Astrocyte (in vitro differentiated cells and primary cell): ENCODE measurements at regions not wholly inside any gene's neighbourhood (a gene's known extent, or its start where the extent isn't known, plus 50 kb on each side); places are given as distances from the start of the nearest gene placed in this dataset.

Experiments
- EZH2 ChIP-seq: IDR thresholded peaks from 2 replicates; pipeline ENCODE4 v1.6.1; 2012; ENCODE audit warnings: mild to moderate bottlenecking, low read length, inconsistent platforms; ENCODE audit not compliant: insufficient read depth
- TF ChIP-seq, protein P1 (sequence below): IDR thresholded peaks from 2 replicates; pipeline ENCODE4 v1.5.1; 2011; ENCODE audit warnings: low read depth, mild to moderate bottlenecking, inconsistent platforms, low read length, moderate library complexity; ENCODE audit not compliant: insufficient read depth

DNA sequence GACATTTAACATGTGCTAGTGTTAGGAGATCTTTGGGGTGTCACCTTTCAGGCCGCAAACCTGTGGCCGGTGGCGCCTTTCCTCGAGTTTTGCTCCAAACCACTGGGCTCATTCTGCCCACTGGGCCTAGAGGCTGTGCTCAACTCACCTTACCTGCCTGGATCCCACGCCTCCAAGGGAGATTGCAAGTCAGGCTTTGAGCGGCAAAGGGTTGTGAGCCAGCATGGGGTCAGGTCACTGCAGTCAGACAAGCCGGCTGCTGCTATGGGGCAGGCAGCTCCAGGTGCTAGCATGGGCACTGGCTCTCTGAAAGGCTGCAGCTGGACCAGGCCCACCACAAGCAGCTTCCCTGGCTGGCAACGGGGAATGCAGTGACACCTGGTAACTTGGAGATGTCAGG is 265.5 kb downstream of the ZBBX start:
- TF ChIP-seq, protein P1, sequence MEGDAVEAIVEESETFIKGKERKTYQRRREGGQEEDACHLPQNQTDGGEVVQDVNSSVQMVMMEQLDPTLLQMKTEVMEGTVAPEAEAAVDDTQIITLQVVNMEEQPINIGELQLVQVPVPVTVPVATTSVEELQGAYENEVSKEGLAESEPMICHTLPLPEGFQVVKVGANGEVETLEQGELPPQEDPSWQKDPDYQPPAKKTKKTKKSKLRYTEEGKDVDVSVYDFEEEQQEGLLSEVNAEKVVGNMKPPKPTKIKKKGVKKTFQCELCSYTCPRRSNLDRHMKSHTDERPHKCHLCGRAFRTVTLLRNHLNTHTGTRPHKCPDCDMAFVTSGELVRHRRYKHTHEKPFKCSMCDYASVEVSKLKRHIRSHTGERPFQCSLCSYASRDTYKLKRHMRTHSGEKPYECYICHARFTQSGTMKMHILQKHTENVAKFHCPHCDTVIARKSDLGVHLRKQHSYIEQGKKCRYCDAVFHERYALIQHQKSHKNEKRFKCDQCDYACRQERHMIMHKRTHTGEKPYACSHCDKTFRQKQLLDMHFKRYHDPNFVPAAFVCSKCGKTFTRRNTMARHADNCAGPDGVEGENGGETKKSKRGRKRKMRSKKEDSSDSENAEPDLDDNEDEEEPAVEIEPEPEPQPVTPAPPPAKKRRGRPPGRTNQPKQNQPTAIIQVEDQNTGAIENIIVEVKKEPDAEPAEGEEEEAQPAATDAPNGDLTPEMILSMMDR = no peak
- no peak for TF ChIP-seq EZH2
